Neural cell (in vitro differentiated cells): ENCODE measurements at regions not wholly inside any gene's neighbourhood (a gene's known extent, or its start where the extent isn't known, plus 50 kb on each side); places are given as distances from the start of the nearest gene placed in this dataset.

Experiments
- H2AFZ ChIP-seq: fragments of 200-600, 300-800 bp; sonication (generic), shearing (Covaris generic); 2 replicates; pipeline ENCODE4 v1.6.0; 2014; ENCODE audit warnings: low read depth, mild to moderate bottlenecking, antibody characterized with exemption, low read length, moderate library complexity
- H3F3A ChIP-seq: fragments of 200-600 bp; shearing (Covaris generic); 2 replicates; pipeline ENCODE4 v1.6.1; 2016; ENCODE audit warnings: mild to moderate bottlenecking, moderate library complexity, mixed read lengths, antibody characterized with exemption, low read length; ENCODE audit not compliant: insufficient read depth, poor library complexity, severe bottlenecking
- H3K27ac ChIP-seq: fragments of 200-600, 300-800 bp; sonication (generic), shearing (Covaris generic); 2 replicates; pipeline ENCODE4 v1.5.1; 2014; ENCODE audit warnings: mild to moderate bottlenecking, low read length, moderate library complexity
- H3K27me3 ChIP-seq: fragments of 300-800, 200-600 bp; sonication (generic), shearing (Covaris generic); 2 replicates; pipeline ENCODE4 v1.6.0; 2014; ENCODE audit warnings: mild to moderate bottlenecking, low read depth, low read length, moderate library complexity; ENCODE audit not compliant: insufficient read depth
- H3K36me3 ChIP-seq: fragments of 300-800, 200-600 bp; sonication (generic), shearing (Covaris generic); 2 replicates; pipeline ENCODE4 v1.5.1; 2014; ENCODE audit warnings: mild to moderate bottlenecking, antibody characterized with exemption, low read length, moderate library complexity; ENCODE audit not compliant: insufficient read depth
- H3K4me2 ChIP-seq: fragments of 300-800, 200-600 bp; sonication (generic), shearing (Covaris generic); 2 replicates; pipeline ENCODE4 v1.6.0; 2014; ENCODE audit warnings: mild to moderate bottlenecking, low read length
- H3K4me3 ChIP-seq: fragments of 300-800, 200-600 bp; sonication (generic), shearing (Covaris generic); 2 replicates; pipeline ENCODE4 v1.5.1; 2014; ENCODE audit warnings: mild to moderate bottlenecking, low read length, moderate library complexity
- H3K79me2 ChIP-seq: fragments of 200-600 bp; shearing (Covaris generic); replicated peaks from 2 replicates; pipeline ENCODE4 v1.6.0; 2014; ENCODE audit warnings: mild to moderate bottlenecking, low read length, moderate library complexity; ENCODE audit not compliant: insufficient read depth
- H3K9ac ChIP-seq: fragments of 300-800, 200-600 bp; sonication (generic), shearing (Covaris generic); 2 replicates; pipeline ENCODE4 v1.6.1; 2016; ENCODE audit warnings: mild to moderate bottlenecking, low read length, mixed read lengths
- H3K9me2 ChIP-seq: fragments of 200-600 bp; shearing (Covaris generic); 2 replicates; pipeline ENCODE4 v1.6.1; 2016; ENCODE audit warnings: mild to moderate bottlenecking, low read length, mixed read lengths; ENCODE audit not compliant: insufficient read depth
- H3K9me3 ChIP-seq: fragments of 200-600, 300-800 bp; sonication (generic), shearing (Covaris generic); 2 replicates; pipeline ENCODE4 v1.6.1; 2016; ENCODE audit warnings: mild to moderate bottlenecking, mixed run types, low read length, moderate library complexity, mixed read lengths
- H4K20me1 ChIP-seq: fragments of 200-600 bp; shearing (Covaris generic); 2 replicates; pipeline ENCODE4 v1.6.1; 2016; ENCODE audit warnings: mild to moderate bottlenecking, mixed run types; ENCODE audit not compliant: insufficient read depth
- CTCF ChIP-seq: fragments of 450-650 bp; IDR thresholded peaks from 2 replicates; pipeline ENCODE4 v1.5.1; 2014; ENCODE audit warnings: antibody characterized with exemption, mild to moderate bottlenecking, moderate library complexity; ENCODE audit not compliant: poor library complexity, severe bottlenecking
- EP300 ChIP-seq: fragments of 450-650 bp; conservative IDR thresholded peaks from 2 replicates; pipeline ENCODE4 v1.6.1; 2014; ENCODE audit warnings: antibody characterized with exemption, mild to moderate bottlenecking, moderate library complexity; ENCODE audit not compliant: poor library complexity, severe bottlenecking
- EZH2 ChIP-seq: fragments of 200-600, 300-800 bp; shearing (Covaris generic), sonication (generic); IDR thresholded peaks from 2 replicates; pipeline ENCODE4 v1.6.1; 2014; ENCODE audit warnings: antibody characterized with exemption, low read length, borderline replicate concordance, mild to moderate bottlenecking; ENCODE audit not compliant: insufficient read depth, poor library complexity, severe bottlenecking
- MXI1 ChIP-seq: fragments of 450-650 bp; conservative IDR thresholded peaks from 2 replicates; pipeline ENCODE4 v1.6.1; 2014; ENCODE audit warnings: antibody characterized with exemption, mild to moderate bottlenecking; ENCODE audit not compliant: poor library complexity, severe bottlenecking
- POLR2AphosphoS5 ChIP-seq: IDR thresholded peaks from 2 replicates; pipeline ENCODE4 v1.6.1; 2012
- RAD21 ChIP-seq: fragments of 450-650 bp; conservative IDR thresholded peaks from 2 replicates; pipeline ENCODE4 v1.6.1; 2014; ENCODE audit warnings: antibody characterized with exemption, mild to moderate bottlenecking, moderate library complexity
- REST ChIP-seq: IDR thresholded peaks from 2 replicates; pipeline ENCODE4 v1.6.1; 2012; ENCODE audit warnings: borderline replicate concordance
- SMC3 ChIP-seq: fragments of 450-650 bp; conservative IDR thresholded peaks from 2 replicates; pipeline ENCODE4 v1.6.1; 2014; ENCODE audit warnings: antibody characterized with exemption, mild to moderate bottlenecking, moderate library complexity; ENCODE audit not compliant: poor library complexity
- TAF1 ChIP-seq: IDR thresholded peaks from 2 replicates; pipeline ENCODE4 v1.6.1; 2012; ENCODE audit warnings: low read depth

- Histone ChIP-seq H3K4me3 (no peak overlapping the region), H2AFZ (no peak overlapping the region), H3K9me2 (no peaks in the 10 kb centered on the region), H3K79me2 (no peaks in the 10 kb centered on the region), H3F3A (no peaks in the 10 kb centered on the region), H3K27ac (no peak overlapping the region), H3K9ac (no peak overlapping the region), H3K4me2 (no peak overlapping the region), H3K27me3 (no peaks in the 10 kb centered on the region), H4K20me1 (no peaks in the 10 kb centered on the region), H3K9me3 (no peaks in the 10 kb centered on the region), H3K36me3 (no peaks in the 10 kb centered on the region)
- TF ChIP-seq EP300 = no peak
- no peak for TF ChIP-seq RAD21
- TF ChIP-seq MXI1 = no peak
- TF ChIP-seq CTCF = no peak
- no peak for TF ChIP-seq EZH2
- no peak for TF ChIP-seq TAF1
- TF ChIP-seq SMC3 = no peak
- no peak for TF ChIP-seq POLR2AphosphoS5
- TF ChIP-seq REST = no peak
Measured at GRCh38 chr4:134636338-134637051, 434.9 kb upstream of the PABPC4L start.

- Histone ChIP-seq H2AFZ (no peak overlapping the region), H3K9ac (no peak overlapping the region), H3K4me3 (no peak overlapping the region), H3K9me3 (no peaks in the 10 kb centered on the region), H3K36me3 (no peaks in the 10 kb centered on the region), H3K79me2 (no peaks in the 10 kb centered on the region), H3K27ac (no peak overlapping the region), H3K9me2 (no peaks in the 10 kb centered on the region), H3K4me2 (no peak overlapping the region), H4K20me1 (no peaks in the 10 kb centered on the region), H3F3A (no peaks in the 10 kb centered on the region), H3K27me3 (no peaks in the 10 kb centered on the region)
- TF ChIP-seq SMC3 (no peak), REST (no peak), MXI1 (no peak), EP300 (no peak), RAD21 (no peak), EZH2 (no peak), POLR2AphosphoS5 (no peak), CTCF (no peak), TAF1 (no peak)
Measured at GRCh38 chr4:134634301-134634700, 432.7 kb upstream of the PABPC4L start.
